Activated naive CD4-positive, alpha-beta T cell treated with anti-CD3 and anti-CD28 coated beads, Interleukin-2, amount 10 ng/mL, durations not matched to agents 7 days and 5 days (primary cell): ENCODE measurements at regions not wholly inside any gene's neighbourhood (a gene's known extent, or its start where the extent isn't known, plus 50 kb on each side); places are given as distances from the start of the nearest gene placed in this dataset.

ENCODE experiments used
- CTCF ChIA-PET: fragments of 350-600 bp; sonication (Branson Sonifier 250); formaldehyde crosslinking; loops from one replicate; lab custom pipeline; 2021; ENCODE audit warnings: antibody characterized with exemption; lab: Charles Lee
- DNase-seq: peaks from one replicate; pipeline ENCODE4 v3.0.0-alpha.2; 2020
- H3K27ac Mint-ChIP-seq: one replicate; pipeline ENCODE4 v1.8.0; 2021; ENCODE audit warnings: mild to moderate bottlenecking, moderate library complexity, mixed read lengths
- H3K27me3 Mint-ChIP-seq: one replicate; pipeline ENCODE4 v1.8.0; 2021; ENCODE audit warnings: mild to moderate bottlenecking, mixed read lengths
- H3K36me3 Mint-ChIP-seq: one replicate; pipeline ENCODE4 v1.8.0; 2021; ENCODE audit warnings: mixed read lengths
- H3K4me1 Mint-ChIP-seq: one replicate; pipeline ENCODE4 v1.8.0; 2021; ENCODE audit warnings: mixed read lengths
- H3K4me3 Mint-ChIP-seq: one replicate; pipeline ENCODE4 v1.8.0; 2021; ENCODE audit warnings: mild to moderate bottlenecking, moderate library complexity, mixed read lengths
- H3K9me3 Mint-ChIP-seq: one replicate; pipeline ENCODE4 v1.8.0; 2021; ENCODE audit warnings: mixed read lengths

- H3K4me1 Mint-ChIP-seq, result no peaks in the 10 kb centered on the region
- no peaks in the 10 kb centered on the region for H3K9me3 Mint-ChIP-seq
- CTCF ChIA-PET, result no interaction called here
- no peaks in the 10 kb centered on the region for H3K36me3 Mint-ChIP-seq
- peaks cover 49% of the 10 kb centered on the region for H3K27me3 Mint-ChIP-seq
- H3K4me3 Mint-ChIP-seq, result no peak overlapping the region
- no peak for DNase-seq
- H3K27ac Mint-ChIP-seq, result no peak overlapping the region
Measured at GRCh38 chr17:57174591-57174990, 81.7 kb upstream of the MSI2 start.

- Mint-ChIP-seq H3K36me3 (no peaks in the 10 kb centered on the region), H3K9me3 (no peaks in the 10 kb centered on the region), H3K27me3 (peaks cover 25% of the 10 kb centered on the region), H3K4me3 (no peak overlapping the region), H3K27ac (no peak overlapping the region), H3K4me1 (no peaks in the 10 kb centered on the region)
- CTCF ChIA-PET, result no interaction called here
- DNase-seq, result no peak
Measured at GRCh38 chr17:57178839-57179238, 77.5 kb upstream of the MSI2 start.

GRCh38 chr17:57182621-57183020 lies 73.7 kb upstream of the MSI2 start:
- no peaks in the 10 kb centered on the region for H3K36me3 Mint-ChIP-seq
- H3K4me1 Mint-ChIP-seq, result no peaks in the 10 kb centered on the region
- CTCF ChIA-PET, result no interaction called here
- H3K27me3 Mint-ChIP-seq, result peaks cover 19% of the 10 kb centered on the region
- H3K9me3 Mint-ChIP-seq, result no peaks in the 10 kb centered on the region
- no peak overlapping the region for H3K4me3 Mint-ChIP-seq
- no peak overlapping the region for H3K27ac Mint-ChIP-seq
- no peak for DNase-seq

GRCh38 chr17:57186226-57187019 lies 69.9 kb upstream of the MSI2 start:
- Mint-ChIP-seq H3K9me3 (no peaks in the 10 kb centered on the region), H3K4me1 (no peaks in the 10 kb centered on the region), H3K27ac (no peak overlapping the region), H3K4me3 (no peak overlapping the region), H3K27me3 (peaks cover 30% of the 10 kb centered on the region), H3K36me3 (no peaks in the 10 kb centered on the region)
- CTCF ChIA-PET, result no interaction called here
- DNase-seq, result no peak

GRCh38 chr17:57187391-57187790 lies 68.9 kb upstream of the MSI2 start:
- no peak for DNase-seq
- Mint-ChIP-seq H3K27ac (no peak overlapping the region), H3K4me1 (no peaks in the 10 kb centered on the region), H3K27me3 (peaks cover 30% of the 10 kb centered on the region), H3K9me3 (no peaks in the 10 kb centered on the region), H3K36me3 (no peaks in the 10 kb centered on the region), H3K4me3 (no peak overlapping the region)
- CTCF ChIA-PET, result no interaction called here

- Mint-ChIP-seq H3K4me3 (no peak overlapping the region), H3K36me3 (no peaks in the 10 kb centered on the region), H3K27ac (no peak overlapping the region), H3K4me1 (no peaks in the 10 kb centered on the region), H3K27me3 (peaks cover 8% of the 10 kb centered on the region), H3K9me3 (peaks cover 5% of the 10 kb centered on the region)
- CTCF ChIA-PET, result no interaction called here
- no peak for DNase-seq
Measured at GRCh38 chr17:57195785-57196460, 60.4 kb upstream of the MSI2 start.

- no peaks in the 10 kb centered on the region for H3K36me3 Mint-ChIP-seq
- no peaks in the 10 kb centered on the region for H3K4me1 Mint-ChIP-seq
- H3K27me3 Mint-ChIP-seq, result peaks cover 4% of the 10 kb centered on the region
- no peak for DNase-seq
- peaks cover 5% of the 10 kb centered on the region for H3K9me3 Mint-ChIP-seq
- no peak overlapping the region for H3K4me3 Mint-ChIP-seq
- CTCF ChIA-PET, result interaction anchor here (0.6 kb wide), 1 partner anchor 131 kb away, joined by 3 read pairs; no protein-coding TSS in a partner anchor
- H3K27ac Mint-ChIP-seq, result no peak overlapping the region
Measured at GRCh38 chr17:57197466-57198071, 58.8 kb upstream of the MSI2 start.

GRCh38 chr17:57201481-57201880 lies 54.8 kb upstream of the MSI2 start:
- no peak for DNase-seq
- Mint-ChIP-seq H3K4me3 (no peak overlapping the region), H3K9me3 (no peaks in the 10 kb centered on the region), H3K36me3 (no peaks in the 10 kb centered on the region), H3K27me3 (peaks cover 10% of the 10 kb centered on the region), H3K27ac (no peak overlapping the region), H3K4me1 (no peaks in the 10 kb centered on the region)
- CTCF ChIA-PET, result no interaction called here

GRCh38 chr17:57203040-57203439 lies 53.3 kb upstream of the MSI2 start:
- CTCF ChIA-PET, result interaction anchor here (0.6 to 1.1 kb wide), 2 partner anchors 40 to 1189 kb away, joined by 3 to 4 read pairs; no protein-coding TSS in a partner anchor
- no peak overlapping the region for H3K4me3 Mint-ChIP-seq

More at GRCh38 chr17:57203040-57203439, 53.3 kb upstream of the MSI2 start:
- DNase-seq, result no peak
- Mint-ChIP-seq H3K27me3 (peaks cover 6% of the 10 kb centered on the region), H3K9me3 (no peaks in the 10 kb centered on the region), H3K4me1 (no peaks in the 10 kb centered on the region), H3K36me3 (no peaks in the 10 kb centered on the region), H3K27ac (no peak overlapping the region)
